ENCODE measurements at regions not wholly inside any gene's neighbourhood (a gene's known extent, or its start where the extent isn't known, plus 50 kb on each side); places are given as distances from the start of the nearest gene placed in this dataset.

GRCh38 chr12:105744371-105745058 lies 394.2 kb downstream of the NUAK1 start:
- no peak for DNase-seq (ENCODE audit: low read depth)
- TF ChIP-seq, protein P1, sequence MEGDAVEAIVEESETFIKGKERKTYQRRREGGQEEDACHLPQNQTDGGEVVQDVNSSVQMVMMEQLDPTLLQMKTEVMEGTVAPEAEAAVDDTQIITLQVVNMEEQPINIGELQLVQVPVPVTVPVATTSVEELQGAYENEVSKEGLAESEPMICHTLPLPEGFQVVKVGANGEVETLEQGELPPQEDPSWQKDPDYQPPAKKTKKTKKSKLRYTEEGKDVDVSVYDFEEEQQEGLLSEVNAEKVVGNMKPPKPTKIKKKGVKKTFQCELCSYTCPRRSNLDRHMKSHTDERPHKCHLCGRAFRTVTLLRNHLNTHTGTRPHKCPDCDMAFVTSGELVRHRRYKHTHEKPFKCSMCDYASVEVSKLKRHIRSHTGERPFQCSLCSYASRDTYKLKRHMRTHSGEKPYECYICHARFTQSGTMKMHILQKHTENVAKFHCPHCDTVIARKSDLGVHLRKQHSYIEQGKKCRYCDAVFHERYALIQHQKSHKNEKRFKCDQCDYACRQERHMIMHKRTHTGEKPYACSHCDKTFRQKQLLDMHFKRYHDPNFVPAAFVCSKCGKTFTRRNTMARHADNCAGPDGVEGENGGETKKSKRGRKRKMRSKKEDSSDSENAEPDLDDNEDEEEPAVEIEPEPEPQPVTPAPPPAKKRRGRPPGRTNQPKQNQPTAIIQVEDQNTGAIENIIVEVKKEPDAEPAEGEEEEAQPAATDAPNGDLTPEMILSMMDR (conservative IDR thresholded peaks at IDR 0.05; ENCODE audit: low read depth, low read length), result no peak
- no peak overlapping the region for H3K4me3 ChIP-seq (ENCODE audit: low read depth, low read length)

- TF ChIP-seq, protein P1 (conservative IDR thresholded peaks at IDR 0.05; ENCODE audit: low read depth, low read length), result no peak
- H3K4me3 ChIP-seq (ENCODE audit: low read depth, low read length), result no peak overlapping the region
- DNase-seq (ENCODE audit: low read depth), result no peak
Observed at GRCh38 chr12:105745811-105746210, 392.9 kb downstream of the NUAK1 start.

GRCh38 chr12:105748806-105749600 lies 389.8 kb downstream of the NUAK1 start:
- peak; percentile 13 for DNase-seq (ENCODE audit: low read depth)
- no peak overlapping the region for H3K4me3 ChIP-seq (ENCODE audit: low read depth, low read length)
- TF ChIP-seq, protein P1 (conservative IDR thresholded peaks at IDR 0.05; ENCODE audit: low read depth, low read length), result no peak

GRCh38 chr12:105750096-105750495 lies 388.7 kb downstream of the NUAK1 start:
- no peak for DNase-seq (ENCODE audit: low read depth)
- TF ChIP-seq, protein P1 (conservative IDR thresholded peaks at IDR 0.05; ENCODE audit: low read depth, low read length), result no peak
- no peak overlapping the region for H3K4me3 ChIP-seq (ENCODE audit: low read depth, low read length)

DNA sequence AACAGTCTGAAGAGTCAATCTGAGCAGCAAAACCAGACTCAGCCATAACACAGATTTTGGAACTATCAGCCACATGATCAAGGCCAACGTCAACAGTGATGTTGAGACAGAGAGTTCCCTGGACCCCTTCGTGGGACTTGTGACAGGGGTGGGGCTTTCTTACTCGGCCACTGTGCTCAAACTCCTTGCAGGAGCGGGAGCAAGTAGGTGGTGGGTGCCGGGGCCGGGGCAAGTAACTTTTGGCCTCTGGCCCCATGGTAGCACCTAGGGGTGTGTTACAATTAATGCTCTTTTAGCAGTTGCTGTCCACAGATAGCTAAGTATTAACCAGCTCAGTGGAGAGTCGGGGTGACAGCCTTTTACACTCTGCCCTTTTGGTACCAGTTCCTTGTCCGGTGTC lies 384.4 kb downstream of the NUAK1 start:
- DNase-seq (ENCODE audit: low read depth), result no peak
- H3K4me3 ChIP-seq (ENCODE audit: low read depth, low read length), result no peak overlapping the region
- TF ChIP-seq, protein P1 (conservative IDR thresholded peaks at IDR 0.05; ENCODE audit: low read depth, low read length), result no peak

- TF ChIP-seq, protein P1 (conservative IDR thresholded peaks at IDR 0.05; ENCODE audit: low read depth, low read length), result no peak
- H3K4me3 ChIP-seq (ENCODE audit: low read depth, low read length), result no peak overlapping the region
- DNase-seq (ENCODE audit: low read depth), result no peak
Observed at GRCh38 chr12:105756961-105757360, 381.8 kb downstream of the NUAK1 start.
